Psoas muscle (tissue), 7 donors: ENCODE measurements at regions not wholly inside any gene's neighbourhood (a gene's known extent, or its start where the extent isn't known, plus 50 kb on each side); places are given as distances from the start of the nearest gene placed in this dataset.

Experiments
- ATAC-seq, 4 donors: fragments of 200-7000 bp; cut with Tn5 transposase; one replicate each; pipeline ENCODE4 v1.9.1; 2020; ENCODE audit warnings: moderate library complexity in 3 of 4, mild to moderate bottlenecking in 2 of 4
- DNase-seq, 2 donors: peaks; one replicate each; pipeline ENCODE4 v3.0.0-alpha.2; 2020
- H3K27ac ChIP-seq: fragments of 200-600 bp; one replicate; pipeline ENCODE4 v1.8.0; 2022
- H3K27me3 ChIP-seq, 3 donors: fragments of 200-600 bp in 1 of 3; one replicate each; pipeline versions ENCODE4 v1.6.1 to v1.8.0; 2013 to 2022; ENCODE audit warnings: low read length in 2 of 3, mild to moderate bottlenecking in 2 of 3, moderate library complexity in 1 of 3; ENCODE audit not compliant: insufficient read depth in 3 of 3
- H3K36me3 ChIP-seq, 2 donors: fragments of 200-600 bp in 1 of 2; one replicate each; pipeline versions ENCODE4 v1.6.1 to v1.8.0; 2013 to 2022; ENCODE audit warnings: low read depth in 1 of 2, mild to moderate bottlenecking in 1 of 2, moderate library complexity in 1 of 2; ENCODE audit not compliant: insufficient read depth in 1 of 2
- H3K4me1 ChIP-seq: fragments of 200-600 bp; one replicate; pipeline ENCODE4 v1.8.0; 2022
- H3K4me3 ChIP-seq: fragments of 200-600 bp; one replicate; pipeline ENCODE4 v1.8.0; 2022; ENCODE audit warnings: mild to moderate bottlenecking
- H3K9me3 ChIP-seq: fragments of 200-600 bp; one replicate; pipeline ENCODE4 v1.8.0; 2022
- WGBS, 3 donors: extraction: QIAGEN DNeasy Blood & Tissue Kit; methylation state at CpG; one replicate each; pipeline versions ENCODE4 v1.1.6 to v1.1.7; 2013; 5-methylcytosine and 5-hydroxymethylcytosine counted together
- intact Hi-C, 2 donors: fragments of 100-400 bp; cut with DNase I; formaldehyde crosslinking; loops; one replicate each; pipeline versions ENCODE4 v1.11.0 to v1.14.2; 2022
- TF ChIP-seq, protein P1 (sequence below): fragments of 200-600 bp; IDR thresholded peaks from one replicate; pipeline ENCODE4 v1.8.0; 2022; ENCODE audit warnings: antibody characterized with exemption
- donor health status: healthy with polysubstance abuse.
- donor health status: DM: no; HTN: no; CAD: no; lungs with moderate emphysema.
- donor health status: Bipolar disorder and iron deficiency.
- donor health status: healthy.
- donor health status: DM: yes; HTN: yes; CAD: no.
- donor health status: DM: no; HTN: no; CAD: no.
- donor health status: DM: yes; HTN: yes; CAD: no.

DNA sequence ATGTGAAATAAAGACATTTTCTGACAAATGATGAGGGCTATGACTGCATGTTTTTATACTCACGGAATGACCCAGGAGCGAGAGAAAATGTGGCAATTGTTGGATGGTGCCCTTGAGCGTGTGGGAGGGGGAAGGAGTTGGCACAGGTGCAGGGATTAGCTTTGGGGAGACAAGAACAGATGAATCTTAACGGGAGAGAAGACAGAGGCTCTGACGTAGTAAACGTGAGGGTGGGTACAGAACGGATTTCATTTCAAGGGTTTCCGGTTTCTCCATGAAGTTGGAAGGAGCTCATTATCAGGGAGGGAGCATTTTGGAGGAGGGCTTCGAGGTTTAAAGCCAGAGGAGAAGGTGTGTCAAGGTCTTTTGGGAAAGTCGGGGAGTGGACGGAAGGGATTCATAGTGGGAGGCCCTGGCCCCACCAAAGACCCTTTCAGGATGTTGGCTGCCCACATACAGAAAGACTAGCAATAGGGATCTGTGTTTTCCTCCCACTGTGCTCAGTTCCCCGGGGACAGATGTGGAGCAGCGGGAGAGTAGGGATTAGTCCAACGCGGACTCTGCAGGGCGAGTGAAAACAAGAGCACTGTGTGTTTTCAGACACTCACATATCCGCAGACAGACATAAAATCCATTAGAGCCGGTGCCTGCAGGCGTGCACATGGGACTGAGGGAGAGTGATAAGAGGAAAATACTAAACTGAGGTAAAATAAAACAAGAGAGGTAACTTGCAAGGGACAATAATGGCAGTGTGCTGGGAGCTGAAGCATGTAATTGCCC, 584.1 kb downstream of the AJAP1 start:
- 23 to 35% (median 26%) methylated on average over 19 of the region's 19 CpGs for WGBS, 3 donors
- intact Hi-C loops: no loop called here
- Histone ChIP-seq H3K4me3 (no peak overlapping the region), H3K27me3 (peaks cover 2 to 6% (median 3%) of the 10 kb centered on the region in 3 donors), H3K4me1 (no peaks in the 10 kb centered on the region), H3K36me3 (no peaks in the 10 kb centered on the region), H3K9me3 (no peaks in the 10 kb centered on the region), H3K27ac (no peak overlapping the region)
- ATAC-seq: no peak
- DNase-seq: no peak
- TF ChIP-seq, protein P1, sequence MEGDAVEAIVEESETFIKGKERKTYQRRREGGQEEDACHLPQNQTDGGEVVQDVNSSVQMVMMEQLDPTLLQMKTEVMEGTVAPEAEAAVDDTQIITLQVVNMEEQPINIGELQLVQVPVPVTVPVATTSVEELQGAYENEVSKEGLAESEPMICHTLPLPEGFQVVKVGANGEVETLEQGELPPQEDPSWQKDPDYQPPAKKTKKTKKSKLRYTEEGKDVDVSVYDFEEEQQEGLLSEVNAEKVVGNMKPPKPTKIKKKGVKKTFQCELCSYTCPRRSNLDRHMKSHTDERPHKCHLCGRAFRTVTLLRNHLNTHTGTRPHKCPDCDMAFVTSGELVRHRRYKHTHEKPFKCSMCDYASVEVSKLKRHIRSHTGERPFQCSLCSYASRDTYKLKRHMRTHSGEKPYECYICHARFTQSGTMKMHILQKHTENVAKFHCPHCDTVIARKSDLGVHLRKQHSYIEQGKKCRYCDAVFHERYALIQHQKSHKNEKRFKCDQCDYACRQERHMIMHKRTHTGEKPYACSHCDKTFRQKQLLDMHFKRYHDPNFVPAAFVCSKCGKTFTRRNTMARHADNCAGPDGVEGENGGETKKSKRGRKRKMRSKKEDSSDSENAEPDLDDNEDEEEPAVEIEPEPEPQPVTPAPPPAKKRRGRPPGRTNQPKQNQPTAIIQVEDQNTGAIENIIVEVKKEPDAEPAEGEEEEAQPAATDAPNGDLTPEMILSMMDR: no peak

DNA sequence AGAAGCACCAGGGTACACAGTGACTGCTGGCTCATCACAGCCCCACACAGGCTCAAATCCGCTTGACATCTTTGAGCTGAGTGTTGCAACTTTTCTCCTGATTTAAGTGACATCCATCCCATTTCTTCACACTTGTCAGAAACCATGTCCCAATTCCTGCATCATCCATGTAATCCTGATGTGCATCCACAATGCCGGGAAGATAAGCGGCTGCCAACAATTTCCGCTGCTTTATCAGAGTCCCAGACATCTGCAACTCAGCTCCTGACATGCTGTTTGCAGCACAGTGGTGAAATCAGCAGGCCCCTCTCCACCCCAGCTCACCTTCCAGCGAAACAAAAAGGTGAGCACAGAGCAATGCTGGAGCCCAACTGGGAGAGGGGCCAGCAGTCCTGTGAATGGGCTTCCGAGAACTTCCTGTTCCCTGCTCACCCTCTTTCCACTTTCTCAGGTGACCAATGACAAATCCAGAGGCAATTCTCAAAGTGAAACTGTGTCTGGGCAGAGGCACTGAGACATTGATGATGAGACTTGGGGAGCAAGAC, 581.0 kb downstream of the AJAP1 start:
- H3K4me1 ChIP-seq: no peaks in the 10 kb centered on the region
- no peaks in the 10 kb centered on the region for H3K36me3 ChIP-seq
- H3K4me3 ChIP-seq: no peak overlapping the region
- peaks cover 0 to 6% (median 2%) of the 10 kb centered on the region in 3 donors for H3K27me3 ChIP-seq
- TF ChIP-seq, protein P1: no peak
- intact Hi-C loops: no loop called here
- DNase-seq (no peak), ATAC-seq (no peak)
- H3K9me3 ChIP-seq: no peaks in the 10 kb centered on the region
- 53 to 57% (median 56%) methylated on average over 6 of the region's 6 CpGs for WGBS, 3 donors
- no peak overlapping the region for H3K27ac ChIP-seq

DNA sequence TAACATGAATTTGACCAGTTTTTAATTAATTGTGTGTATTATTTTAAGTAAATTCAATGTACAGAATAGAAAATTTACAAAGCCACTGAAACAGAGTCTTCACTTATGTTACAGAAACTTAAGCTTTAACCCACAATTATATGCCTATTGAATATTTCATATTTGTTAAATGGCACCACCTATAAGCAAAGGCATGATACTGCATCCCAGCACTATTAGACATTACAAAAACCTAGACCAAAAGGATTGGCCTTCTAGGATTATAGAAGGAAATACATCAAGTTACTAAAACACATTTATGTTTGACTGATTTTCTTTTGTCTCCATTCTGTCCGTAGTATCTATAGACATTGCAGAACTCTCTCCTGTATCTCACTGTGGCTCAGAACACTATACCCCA, 578.1 kb downstream of the AJAP1 start:
- 91 to 94% (median 93%) methylated on average over 1 of the region's 1 CpG for WGBS, 3 donors
- ATAC-seq (no peak), DNase-seq (no peak)
- H3K4me1 ChIP-seq: no peaks in the 10 kb centered on the region
- no peaks in the 10 kb centered on the region for H3K36me3 ChIP-seq
- H3K27ac ChIP-seq: no peak overlapping the region
- TF ChIP-seq, protein P1: no peak
- intact Hi-C loops: no loop called here
- H3K27me3 ChIP-seq: peaks cover 0 to 6% (median 5%) of the 10 kb centered on the region in 3 donors
- H3K4me3 ChIP-seq: no peak overlapping the region
- H3K9me3 ChIP-seq: no peaks in the 10 kb centered on the region

DNA sequence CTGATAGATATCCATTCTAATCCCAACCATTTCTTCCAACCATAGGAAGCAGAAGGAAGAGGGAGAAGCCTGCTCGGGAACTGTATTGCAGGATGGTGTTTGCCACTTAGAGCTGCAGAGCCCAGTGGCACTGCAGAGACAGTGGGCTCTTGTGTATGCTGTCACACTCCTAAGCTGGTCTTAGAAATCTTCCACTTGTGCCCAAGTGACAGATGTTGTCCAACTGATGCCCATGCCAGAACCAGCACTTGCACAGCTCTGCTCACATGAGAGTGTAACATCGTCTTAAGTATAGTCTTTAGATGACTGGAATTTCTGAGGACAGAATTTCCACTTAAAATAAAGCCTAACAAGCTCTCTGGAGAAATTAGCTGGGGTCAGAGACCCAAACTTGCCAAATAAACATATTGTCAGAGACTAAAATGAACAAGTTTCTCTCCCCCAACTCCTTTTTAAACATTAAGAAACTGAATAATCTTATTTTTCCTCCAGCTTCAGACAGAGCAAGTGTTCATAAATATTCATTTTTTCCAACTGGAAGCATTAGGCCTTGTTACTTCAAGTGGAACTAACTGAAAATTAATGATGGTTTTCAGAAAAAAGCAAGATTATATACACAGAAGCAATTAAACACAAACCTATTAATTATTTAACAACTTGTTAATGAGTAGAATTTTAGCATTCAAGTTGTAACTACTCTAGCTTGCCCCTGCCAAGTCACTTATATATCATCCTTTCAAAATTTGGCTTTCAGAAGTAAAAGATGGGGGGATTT, 577.3 kb downstream of the AJAP1 start:
- Histone ChIP-seq H3K27me3 (peaks cover 0 to 13% (median 5%) of the 10 kb centered on the region in 3 donors), H3K4me3 (no peak overlapping the region), H3K27ac (no peak overlapping the region), H3K4me1 (no peaks in the 10 kb centered on the region), H3K36me3 (no peaks in the 10 kb centered on the region), H3K9me3 (no peaks in the 10 kb centered on the region)
- WGBS, 3 donors: 16 to 24% (median 20%) methylated on average over 2 of the region's 2 CpGs
- no peak for DNase-seq
- intact Hi-C loops: no loop called here
- ATAC-seq: no peak
- TF ChIP-seq, protein P1: no peak
